Activated T-cell treated with anti-CD3 and anti-CD28 coated beads, Interleukin-2, amount 50 U/mL, for 48 hours (primary cell): ENCODE measurements at regions not wholly inside any gene's neighbourhood (a gene's known extent, or its start where the extent isn't known, plus 50 kb on each side); places are given as distances from the start of the nearest gene placed in this dataset.

ENCODE experiments used
- DNase-seq, 2 experiments: peaks; one replicate each; pipeline ENCODE4 v3.0.0-alpha.2; 2020

DNA sequence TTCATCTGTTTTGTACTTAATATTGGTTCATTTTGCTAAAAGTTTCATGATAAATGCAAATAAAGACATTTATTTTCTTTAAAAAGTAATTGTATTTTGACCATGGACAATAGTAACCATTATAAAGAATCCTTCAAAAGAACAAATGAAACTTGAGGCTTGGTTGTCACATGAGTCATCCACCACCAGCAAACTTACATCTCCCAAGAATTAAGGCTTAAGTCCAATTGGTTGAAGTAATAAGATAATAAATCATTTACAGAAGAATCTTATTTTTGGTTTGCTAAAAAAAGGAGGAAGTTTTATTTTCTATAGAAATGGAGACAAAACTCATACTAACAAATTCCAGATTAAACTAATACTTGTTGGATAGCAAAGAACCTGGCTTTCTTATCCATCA lies 84.8 kb upstream of the KITLG start:
- DNase-seq, result no peak

DNA sequence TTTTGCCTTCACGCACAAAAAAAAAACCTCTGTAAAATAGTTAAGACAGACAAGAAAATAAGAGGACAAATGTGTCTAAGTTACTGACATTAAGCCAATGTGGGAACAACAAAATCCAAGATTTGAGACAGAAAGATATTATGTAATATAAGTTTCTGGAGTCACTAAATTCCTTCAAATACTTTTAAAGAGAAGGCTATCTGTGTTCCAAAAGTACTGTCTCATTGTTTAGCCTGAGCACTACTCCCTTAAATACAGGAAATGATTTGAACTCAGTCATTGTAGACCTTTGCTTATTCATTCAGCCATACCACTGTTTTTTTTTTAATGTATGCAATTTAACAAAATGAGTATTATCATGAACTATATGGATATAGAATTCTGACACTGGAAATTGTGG lies 82.7 kb upstream of the KITLG start:
- DNase-seq, result no peak

- DNase-seq, result no peak
Measured at GRCh38 chr12:88662093-88662492, 81.8 kb upstream of the KITLG start.

GRCh38 chr12:88658009-88658408 lies 77.7 kb upstream of the KITLG start:
- no peak for DNase-seq

GRCh38 chr12:88650715-88651114 lies 70.4 kb upstream of the KITLG start:
- no peak for DNase-seq

DNA sequence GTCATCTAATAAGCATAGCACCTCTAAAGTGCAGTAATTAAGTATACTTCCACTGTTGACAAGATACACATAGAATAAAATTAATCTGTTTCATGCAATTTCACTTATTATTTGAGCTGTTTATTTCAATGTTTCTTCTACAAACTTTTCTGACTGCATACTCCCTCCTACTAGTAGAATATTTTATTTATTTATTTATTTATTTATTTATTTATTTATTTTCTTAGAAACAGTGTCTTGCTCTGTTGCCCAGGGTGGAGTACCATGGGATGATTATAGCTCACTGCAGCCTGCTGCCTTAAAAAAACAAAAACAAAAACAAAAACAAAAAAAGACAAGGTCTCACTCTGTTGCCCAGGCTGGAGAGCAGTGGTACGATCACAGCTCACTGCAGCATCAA lies 68.4 kb upstream of the KITLG start:
- no peak for DNase-seq

- no peak for DNase-seq
Measured at GRCh38 chr12:88646824-88647223, 66.6 kb upstream of the KITLG start.

DNA sequence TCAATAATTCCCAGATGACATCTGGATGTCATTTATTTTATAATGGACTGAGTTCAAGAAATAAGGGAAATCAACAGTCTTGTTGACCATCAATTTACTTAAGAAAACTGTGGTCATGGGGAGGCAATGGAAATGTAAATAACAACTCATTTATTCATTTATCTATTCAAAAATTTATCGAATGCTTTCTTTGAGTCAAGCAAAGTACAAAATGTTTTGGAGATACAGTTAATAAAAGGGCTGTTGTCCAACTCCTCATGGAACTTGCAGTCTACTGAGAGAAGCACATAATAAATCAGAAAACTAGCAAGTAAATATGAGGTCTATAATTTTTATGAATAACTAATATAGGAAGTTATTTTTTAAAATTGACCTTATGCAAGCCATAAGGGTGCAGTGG lies 65.5 kb upstream of the KITLG start:
- DNase-seq, result no peak

DNA sequence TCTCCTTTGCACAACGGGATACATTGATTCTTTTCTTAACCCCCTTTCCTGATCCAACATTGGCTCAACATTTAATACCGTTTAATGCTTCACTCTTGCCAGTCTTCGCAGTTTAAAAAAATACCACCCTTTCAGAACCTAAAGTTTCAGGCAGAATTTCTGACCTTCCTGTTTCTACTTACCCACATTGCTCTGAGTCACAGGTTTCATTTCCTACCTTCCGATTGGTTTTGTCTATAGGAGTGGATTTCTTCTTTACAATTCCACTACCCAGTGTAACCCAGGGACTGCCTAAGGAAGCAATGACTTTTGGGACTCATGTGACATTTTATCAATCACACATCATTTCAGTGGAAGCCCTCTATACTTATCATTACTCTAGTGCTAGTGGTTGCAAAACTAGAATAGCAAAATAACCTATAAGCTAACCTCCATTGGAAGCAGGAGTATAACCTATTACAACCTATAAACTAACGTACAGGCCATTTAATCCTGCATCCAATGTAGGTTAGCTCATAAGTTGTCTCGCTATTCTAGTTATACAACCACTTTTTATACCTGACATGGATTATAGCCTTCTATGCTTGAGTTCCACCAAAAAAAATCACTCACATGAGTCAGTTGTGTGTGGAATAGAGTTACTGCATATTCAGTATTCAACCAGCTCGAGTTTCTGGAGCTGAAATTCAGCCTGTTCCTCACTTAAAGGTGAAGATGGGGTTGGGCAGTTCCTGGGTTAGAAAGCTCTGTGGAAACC lies 64.9 kb upstream of the KITLG start:
- DNase-seq, result no peak

DNA sequence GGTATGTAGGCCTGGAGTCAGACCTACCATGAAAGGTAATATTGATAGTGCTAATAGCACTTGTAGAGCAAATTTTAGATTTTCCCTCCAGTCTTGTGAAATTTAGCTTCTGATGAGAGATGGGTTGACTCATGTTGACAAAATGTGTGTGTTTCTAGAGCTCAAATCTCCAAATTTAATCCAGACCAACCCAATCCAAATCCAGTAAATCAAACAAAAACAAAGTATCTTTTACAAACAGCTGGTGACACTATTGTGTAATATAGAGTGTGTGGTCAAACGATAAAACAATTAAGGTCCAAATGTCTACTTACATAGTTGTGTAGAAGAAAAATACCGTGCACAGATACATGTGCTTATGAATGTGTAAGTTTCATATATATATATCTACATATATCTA lies 63.4 kb upstream of the KITLG start:
- no peak for DNase-seq

- DNase-seq, result no peak
Measured at GRCh38 chr12:88642675-88643431, 62.6 kb upstream of the KITLG start.

DNA sequence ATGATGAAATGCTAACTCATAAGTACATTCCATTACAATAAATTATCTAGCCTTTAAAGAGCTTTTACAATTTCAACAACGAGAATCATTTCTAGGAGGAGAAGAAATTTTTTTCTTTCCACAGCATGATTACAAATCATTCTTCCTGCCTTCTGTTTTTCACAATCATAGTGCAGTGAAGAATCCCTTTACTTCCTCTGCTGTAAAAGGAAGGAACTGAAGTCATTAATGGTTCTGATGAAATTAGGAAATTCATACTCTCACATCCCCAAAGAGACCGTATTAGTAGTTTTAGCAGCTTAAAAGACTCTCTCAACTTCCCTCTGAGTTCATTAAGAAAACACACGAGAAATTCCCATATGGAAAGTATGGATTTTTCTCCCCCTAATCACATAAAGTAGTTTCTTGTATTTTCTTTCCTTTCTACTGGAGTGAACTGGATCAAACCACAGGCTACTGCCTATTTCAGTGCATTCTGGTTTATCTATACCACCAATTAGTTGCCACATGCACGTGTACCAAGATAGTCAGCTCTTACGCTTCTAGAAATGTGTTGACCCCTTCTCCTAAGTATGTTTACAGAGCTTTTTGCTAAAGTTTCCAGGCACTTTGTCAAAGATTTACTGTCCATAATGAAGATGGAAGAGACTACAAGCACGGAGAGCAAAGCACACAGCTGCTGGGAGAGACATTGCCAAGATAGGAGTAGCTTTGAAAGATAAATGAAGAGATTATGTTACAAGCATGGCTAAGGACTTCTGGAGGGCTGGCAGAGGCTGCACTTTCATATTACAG lies 58.9 kb upstream of the KITLG start:
- DNase-seq, result no peak

DNA sequence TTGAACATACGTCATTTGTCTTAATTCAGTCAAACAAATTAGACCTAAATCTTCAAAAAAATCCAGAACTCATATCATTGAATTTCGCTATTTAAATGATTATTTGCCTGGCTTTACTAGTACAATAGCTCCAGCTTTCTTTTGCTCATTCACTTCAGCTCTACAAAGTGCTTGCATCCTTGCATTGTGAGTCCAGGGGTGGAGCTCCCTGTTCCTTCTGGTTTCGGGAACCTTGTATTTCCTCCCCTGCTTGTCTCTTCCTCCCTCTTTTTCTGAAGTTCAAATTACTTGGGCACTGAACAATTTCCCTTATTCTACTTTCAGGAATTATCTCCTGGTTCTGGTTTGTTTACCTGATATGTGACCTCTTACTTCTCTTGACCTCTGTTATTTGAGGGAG lies 58.1 kb upstream of the KITLG start:
- no peak for DNase-seq

DNA sequence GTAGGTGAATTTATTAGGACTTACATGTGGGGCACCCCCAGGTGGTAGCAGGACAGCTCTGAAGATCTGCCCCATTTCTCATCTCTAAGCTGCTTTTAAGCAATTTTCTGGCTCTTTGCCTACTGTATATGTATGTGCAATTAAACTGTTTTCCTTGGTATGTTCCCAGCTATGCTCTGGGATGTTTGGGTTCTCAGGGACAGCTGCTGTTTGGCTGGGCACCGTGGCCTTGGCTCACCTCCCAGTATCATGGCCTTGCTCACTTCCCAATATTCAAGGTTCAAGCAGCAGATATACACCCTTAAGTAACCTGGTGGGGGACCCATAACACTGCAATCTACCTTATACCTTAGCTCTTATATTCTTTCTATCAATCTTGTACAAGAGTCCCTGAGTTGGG lies 53.7 kb upstream of the KITLG start:
- no peak for DNase-seq

DNA sequence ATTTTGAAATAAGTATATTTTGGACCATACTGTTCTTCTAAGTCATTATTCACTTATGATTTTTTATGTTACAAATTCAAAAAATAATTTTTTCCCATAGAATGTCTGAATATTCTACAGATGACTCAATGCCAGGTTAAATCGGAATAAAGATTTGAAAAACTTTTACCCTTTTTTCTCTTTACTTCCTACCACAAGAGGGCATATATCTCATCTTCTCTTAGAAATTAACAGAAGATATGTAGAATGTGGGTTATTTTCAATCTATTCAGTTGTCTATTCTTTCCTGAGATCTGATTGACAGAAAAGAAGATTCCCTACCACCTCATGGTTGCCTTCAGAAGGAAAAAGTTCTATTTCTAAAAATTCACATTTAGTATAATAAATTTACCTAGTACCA lies 53.0 kb upstream of the KITLG start:
- DNase-seq, result no peak

DNA sequence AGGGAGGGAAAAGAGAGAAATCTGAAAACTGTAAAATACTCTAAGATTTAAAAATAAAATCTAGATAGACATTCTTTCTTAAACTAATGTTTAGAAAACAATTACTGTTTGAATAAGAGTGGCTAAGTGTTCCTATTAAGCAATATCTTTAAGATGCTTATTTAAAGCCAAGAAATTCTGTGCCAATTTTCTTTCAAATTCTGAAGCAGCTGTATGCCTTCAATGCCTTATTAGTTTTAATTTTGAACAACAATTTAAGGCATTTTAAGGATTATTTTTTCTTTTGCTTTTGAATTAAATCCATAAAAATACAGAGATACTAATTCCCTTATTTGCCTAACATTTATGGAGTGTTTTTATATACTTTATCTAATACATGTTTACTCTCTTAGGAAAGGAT lies 50.3 kb upstream of the KITLG start:
- no peak for DNase-seq
